ENCODE measurements at regions not wholly inside any gene's neighbourhood (a gene's known extent, or its start where the extent isn't known, plus 50 kb on each side); places are given as distances from the start of the nearest gene placed in this dataset.

GRCh38 chr20:12597551-12597950 lies 411.2 kb upstream of the SPTLC3 start:
- FAIRE-seq: no peak

- FAIRE-seq: no peak
These were observed 409.9 kb upstream of the SPTLC3 start for GRCh38 chr20:12598894-12599293.

DNA sequence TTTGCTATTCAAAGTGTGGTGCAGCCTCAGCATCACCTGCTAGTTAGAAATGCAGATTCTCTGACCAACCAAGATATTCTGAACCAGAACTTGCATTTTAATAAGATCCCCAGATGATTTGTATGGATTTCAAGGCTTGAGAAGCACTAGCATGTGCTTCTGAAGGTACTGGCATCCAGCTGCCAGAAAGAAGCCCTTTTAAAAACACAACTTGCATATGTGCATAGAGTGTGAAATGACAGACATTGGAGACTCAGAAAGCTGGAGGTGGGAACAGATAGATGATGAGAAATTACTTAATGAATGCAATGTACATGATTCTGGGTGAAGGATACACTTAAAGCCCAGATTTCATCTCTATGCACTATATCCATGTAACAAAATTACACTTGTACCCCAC lies 409.3 kb upstream of the SPTLC3 start:
- no peak for FAIRE-seq

GRCh38 chr20:12605751-12606150 lies 403.0 kb upstream of the SPTLC3 start:
- FAIRE-seq: no peak

GRCh38 chr20:12610871-12611270 lies 397.9 kb upstream of the SPTLC3 start:
- no peak for FAIRE-seq

DNA sequence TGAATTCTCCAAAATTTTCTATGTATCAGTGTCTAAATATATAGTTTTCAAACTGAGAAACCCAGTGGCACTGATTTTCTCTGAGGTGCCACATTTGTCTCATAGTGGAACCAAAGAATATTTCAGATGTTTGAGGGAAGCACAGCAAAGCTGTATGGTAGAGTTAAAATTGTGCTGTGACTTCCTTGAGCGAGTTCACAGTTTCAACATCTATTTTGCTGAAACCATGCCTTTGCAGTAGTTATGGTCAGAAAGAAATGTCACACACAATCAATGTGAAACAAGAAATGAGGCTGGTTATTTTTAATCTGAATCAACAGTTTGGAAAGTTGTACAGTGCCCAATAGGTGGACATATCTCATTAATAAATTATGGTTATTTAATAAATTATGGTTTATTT lies 394.0 kb upstream of the SPTLC3 start:
- FAIRE-seq: no peak

DNA sequence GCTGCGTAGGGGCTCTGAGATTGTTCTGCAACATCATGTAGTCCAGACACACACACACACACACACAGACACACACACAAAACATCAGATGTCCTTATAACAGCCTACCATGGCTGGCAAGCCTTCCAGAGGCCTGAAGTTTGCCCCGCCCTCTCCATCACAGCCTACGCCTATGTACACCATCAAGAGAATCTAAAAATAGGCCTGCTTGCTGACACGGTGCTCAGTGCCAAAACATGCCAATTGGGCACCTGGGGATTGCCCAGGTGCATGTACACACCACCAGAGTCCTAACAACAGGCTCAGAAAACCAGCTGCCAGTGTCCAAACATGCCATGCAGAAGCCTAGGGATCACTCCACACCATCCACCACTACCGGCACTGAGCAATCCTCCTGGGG lies 391.7 kb upstream of the SPTLC3 start:
- no peak for FAIRE-seq

DNA sequence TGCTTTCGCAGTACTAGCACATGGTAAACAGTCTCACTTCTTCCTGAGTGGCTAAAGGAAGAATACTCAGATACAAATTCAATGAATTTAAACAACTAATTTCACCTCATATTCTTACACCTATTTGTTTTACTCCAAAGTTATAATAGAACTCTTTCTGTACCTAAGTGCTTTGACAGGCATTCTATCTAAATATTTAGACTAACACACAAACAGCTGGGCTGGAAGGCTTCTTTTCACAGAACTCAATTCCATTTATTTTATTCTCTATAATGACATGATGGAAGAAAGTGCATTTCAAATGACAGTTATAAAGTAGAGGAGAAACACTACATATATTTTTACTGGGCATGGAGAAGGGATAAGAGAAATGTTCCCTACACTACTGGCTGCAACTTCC lies 384.9 kb upstream of the SPTLC3 start:
- FAIRE-seq: no peak

DNA sequence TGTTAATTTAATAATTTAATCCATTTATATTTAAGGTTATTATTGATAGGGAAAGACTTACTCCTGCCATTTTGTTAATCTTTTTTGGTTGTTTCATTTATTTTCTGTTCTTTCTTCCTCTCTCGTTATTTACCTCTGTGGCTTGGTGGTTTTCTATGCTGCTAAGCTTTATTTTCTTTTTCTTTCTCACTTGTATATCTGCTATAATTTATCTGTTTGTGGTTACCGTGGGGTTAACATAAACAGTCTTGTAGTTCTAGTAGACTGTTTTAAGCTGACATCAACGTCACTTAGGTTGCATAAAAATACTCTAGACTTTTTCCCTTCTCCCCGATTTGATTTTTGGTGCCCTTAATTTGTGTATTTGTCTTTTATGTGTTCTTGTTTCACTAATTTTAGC lies 381.3 kb upstream of the SPTLC3 start:
- no peak for FAIRE-seq

DNA sequence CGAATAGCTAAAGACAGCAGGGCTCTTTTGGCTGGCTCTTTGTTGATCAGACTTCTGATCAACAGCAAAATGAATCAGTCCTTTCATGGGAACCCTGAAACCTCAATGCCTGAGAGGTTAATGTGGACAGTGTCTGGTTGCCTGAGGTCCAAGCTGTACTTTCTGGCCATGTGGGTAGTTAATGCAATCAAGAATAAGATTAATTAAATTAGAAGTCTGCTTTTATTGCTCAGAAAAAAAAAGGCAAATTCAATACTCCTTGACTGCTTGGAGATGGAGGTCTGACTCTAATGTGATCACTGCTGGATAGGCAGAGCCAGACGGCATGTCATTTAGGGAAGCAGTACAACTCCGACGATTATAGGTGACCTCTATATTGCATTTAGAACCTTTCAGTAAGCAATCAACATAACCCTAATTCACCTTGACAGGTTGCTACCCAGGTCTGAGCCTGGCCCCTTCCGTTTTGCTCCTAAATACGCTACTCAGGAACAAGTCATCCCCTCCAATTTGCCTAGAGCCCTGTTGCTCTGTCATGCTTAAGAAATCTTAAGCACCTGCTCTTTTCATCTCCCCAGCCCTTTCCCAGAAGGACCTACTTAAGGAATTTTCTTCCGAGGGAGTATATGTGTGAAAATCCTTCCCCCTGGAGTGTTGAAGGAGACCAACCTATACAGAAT lies 370.0 kb upstream of the SPTLC3 start:
- FAIRE-seq: no peak

DNA sequence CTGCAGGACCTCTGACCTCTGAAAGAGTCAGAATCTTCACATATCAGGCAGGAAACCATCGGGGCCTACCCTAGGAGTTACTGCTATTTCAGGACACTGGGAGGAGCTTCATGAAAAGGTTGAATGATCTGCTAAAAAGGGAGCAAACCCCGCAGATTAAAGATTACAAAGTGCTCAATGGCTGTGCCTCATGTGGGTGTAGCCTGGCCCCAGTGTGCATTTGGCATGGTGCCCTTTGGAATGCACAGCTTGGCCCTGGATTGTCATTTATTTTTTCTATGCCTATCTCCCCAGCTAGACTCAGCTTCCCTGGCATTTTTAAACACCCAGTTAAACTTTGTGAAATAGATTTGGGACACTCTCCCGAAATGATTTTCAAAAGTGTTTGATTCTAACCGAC lies 368.5 kb upstream of the SPTLC3 start:
- no peak for FAIRE-seq

DNA sequence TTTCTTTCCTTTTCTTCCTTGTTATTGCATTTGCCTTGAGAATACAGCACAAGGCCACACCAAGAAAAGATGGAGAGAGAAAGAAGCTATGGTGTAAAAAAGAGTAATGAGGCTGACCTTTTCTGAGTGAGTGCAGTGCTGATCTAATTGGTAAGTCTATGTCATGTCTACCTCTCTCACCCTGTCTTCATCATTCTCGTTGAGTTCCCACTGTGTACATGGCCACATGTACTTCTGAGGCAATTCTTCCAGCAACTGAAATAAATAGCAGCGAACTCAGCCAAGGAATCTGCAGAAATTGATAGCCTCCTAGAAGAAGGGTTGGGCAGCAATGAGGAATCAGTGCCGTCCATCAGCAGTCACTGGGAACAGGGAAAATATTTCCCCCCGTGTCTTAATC lies 367.2 kb upstream of the SPTLC3 start:
- FAIRE-seq: no peak

DNA sequence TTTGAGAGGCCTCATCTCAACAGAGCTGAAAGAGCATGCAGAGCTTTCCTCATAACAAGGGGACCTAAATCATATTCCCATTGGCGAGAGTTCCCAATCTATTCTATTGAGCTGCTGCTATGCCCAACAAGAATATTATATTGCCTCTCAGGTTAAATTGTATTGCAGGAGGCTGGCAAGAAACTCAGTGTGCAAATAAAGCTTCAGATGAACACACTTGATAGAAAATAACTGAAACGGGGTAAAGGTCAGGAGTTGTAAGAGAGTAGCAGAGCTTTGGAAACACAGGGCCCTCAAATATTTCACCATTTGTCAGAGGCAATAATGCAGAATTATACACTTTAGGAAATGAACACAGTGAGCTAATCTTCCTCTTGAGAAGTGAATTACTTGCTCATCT lies 364.3 kb upstream of the SPTLC3 start:
- FAIRE-seq: no peak

DNA sequence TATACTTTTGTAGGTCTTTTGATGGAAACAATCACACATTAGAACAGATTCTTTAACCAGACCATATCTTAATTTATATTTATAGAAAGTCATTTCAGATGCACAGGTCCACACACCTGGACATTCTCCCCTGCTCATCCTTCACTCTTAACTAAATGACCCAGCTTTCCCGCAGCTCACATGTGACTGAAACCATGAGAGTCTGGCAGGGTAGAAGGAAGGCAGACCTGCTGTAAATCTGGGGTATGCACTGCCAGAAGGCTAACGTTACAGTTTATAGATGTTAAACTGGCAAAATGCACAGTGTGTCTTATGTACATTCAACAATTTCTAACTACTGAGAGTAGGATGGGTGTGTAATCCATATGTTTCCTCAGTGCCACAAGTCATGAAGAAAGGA lies 359.5 kb upstream of the SPTLC3 start:
- no peak for FAIRE-seq

GRCh38 chr20:12653642-12654041 lies 355.1 kb upstream of the SPTLC3 start:
- FAIRE-seq: no peak

DNA sequence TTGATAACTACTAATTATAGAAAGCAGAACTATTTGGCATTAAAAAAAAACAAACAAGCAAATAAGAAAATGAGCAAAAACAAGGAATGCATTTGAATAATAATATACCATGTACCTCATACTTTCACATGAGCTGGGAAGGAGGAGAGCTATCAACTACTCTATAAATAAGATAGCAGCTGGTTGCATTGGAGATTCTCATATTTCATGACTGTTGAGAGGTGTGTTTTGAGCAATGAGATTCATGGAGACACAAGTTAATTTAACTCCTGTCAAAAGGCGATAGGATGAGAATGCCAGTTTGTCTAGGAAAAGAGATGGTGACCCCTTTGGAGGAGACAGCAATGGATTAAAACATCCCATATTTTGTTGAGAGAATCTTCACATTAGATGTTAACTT lies 348.8 kb upstream of the SPTLC3 start:
- no peak for FAIRE-seq

GRCh38 chr20:12660918-12661317 lies 347.9 kb upstream of the SPTLC3 start:
- no peak for FAIRE-seq

- FAIRE-seq: no peak
These were observed 338.5 kb upstream of the SPTLC3 start for GRCh38 chr20:12670301-12670700.

DNA sequence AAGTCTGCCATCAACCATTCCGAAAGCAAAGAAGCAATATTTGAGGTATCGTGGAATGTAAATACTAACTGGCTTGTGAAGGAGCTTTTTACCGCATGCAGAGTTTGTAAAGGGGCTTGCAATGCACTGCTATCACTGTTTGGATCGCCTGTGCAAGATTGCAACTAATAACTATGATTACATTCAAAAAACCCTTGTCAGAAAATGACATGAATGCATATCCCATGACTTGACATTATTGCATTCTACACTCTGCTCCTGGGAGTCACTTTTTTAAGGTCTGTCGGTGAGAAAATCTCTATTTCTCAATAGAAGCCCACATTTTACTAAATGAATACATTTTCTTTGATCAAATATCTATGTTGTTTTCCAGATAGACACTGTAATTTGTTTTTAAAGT lies 335.4 kb upstream of the SPTLC3 start:
- no peak for FAIRE-seq

DNA sequence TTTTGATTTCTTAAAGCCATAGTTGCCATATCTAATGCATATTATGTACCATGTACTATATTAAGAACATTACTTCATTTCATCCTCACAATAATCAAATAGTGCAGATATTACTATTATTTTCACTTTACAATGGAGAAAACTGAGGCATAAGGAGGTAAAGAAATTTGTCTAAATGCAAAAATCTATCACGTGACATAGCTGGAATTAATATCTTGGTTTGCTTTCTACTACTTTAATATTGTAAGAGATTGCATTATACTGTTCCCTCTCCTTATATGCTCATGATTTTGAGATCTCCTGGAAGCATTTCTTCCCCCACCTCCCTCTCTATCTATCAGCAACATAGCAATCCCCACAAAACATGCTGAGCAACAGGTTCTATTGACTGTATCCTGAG lies 330.8 kb upstream of the SPTLC3 start:
- no peak for FAIRE-seq

- FAIRE-seq: no peak
These were observed 329.3 kb upstream of the SPTLC3 start for GRCh38 chr20:12679447-12679846.

DNA sequence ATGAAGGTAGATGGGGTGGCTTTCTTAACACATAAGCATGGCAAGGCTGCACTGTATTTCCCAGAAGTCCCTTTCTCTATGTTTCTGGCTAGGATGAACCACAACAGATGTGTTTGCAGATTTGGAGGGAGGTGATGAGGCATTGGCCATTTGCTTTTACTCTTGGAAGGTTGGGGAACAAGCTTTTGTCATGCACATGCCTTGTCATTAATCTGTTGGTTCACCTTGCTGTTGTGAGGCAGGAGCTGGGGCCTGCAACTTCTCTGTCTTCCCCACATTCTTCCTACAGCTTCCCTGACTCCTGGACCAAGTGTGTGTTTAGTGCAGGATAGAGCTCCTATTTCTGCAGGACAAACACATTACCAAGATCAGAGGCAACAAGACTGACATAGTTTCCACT lies 326.2 kb upstream of the SPTLC3 start:
- no peak for FAIRE-seq

DNA sequence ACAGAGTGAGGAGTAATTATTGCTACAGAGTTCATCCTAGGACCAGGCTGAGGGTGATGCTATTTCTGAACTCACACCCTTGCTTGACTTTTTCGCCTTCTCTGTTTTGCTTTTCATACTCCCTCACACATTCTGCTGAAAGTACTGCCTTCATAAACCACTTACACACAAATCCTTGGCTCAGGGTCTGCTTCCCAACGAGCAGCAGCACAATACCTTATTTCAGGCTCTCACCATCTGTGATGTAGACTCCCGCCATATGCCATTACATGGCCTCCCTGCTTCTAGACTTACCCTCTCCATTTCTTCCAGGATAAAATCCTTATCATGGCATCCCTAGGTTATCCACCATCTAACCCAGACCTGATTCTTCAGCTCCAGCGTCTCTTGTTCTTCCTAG lies 321.3 kb upstream of the SPTLC3 start:
- no peak for FAIRE-seq

GRCh38 chr20:12695937-12696336 lies 312.8 kb upstream of the SPTLC3 start:
- FAIRE-seq: no peak

DNA sequence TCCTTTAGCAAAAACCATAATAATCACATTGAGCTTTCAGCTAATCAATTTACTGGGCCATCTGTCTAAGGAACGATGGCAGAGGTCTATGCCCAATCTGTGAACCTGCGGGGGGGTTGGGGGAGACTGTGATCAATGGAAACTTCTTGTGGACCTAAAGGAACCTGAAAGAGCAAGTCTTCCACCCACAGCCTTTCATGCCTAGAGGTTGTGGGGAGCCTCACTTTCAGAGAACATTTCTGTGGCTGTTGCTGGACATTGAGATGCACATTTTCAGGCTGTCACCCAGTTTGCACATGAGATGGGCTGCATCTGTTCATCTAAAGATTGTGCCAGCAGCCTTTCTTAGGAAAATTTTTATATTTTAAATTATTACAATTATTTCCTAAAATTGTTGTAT lies 310.0 kb upstream of the SPTLC3 start:
- FAIRE-seq: no peak

Data from islet of Langerhans (tissue), 1 donor.